ENCODE measurements at regions not wholly inside any gene's neighbourhood (a gene's known extent, or its start where the extent isn't known, plus 50 kb on each side); places are given as distances from the start of the nearest gene placed in this dataset.
A peak's percentile ranks its signal among the peaks of the same experiment; 100 is the strongest.
"Not testable (repeated sequence)": the region's sequence is repeated elsewhere in the genome, so short reads cannot be mapped to it uniquely, and the experiment has no call there.

DNA sequence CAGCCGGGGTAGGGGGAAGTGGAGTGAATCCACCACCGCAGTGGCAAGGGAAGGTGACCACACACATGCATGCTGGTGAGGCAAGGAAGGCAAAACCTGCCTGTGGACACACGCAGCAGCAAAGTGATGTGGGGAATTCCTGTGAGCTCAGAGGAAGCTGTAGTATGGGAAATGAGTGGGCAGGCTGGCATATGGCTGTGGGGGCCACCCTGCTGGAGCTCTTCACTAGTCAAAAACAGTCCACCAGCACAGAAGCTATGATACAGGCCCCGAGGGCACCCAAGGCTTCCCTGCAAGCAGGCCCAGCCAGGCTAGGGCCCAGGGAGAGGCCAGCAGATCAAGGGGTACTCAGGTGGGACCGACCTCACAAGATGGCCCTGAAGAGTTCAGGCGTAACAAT is 239.1 kb downstream of the CHM start:
- DNase-seq = no peak

GRCh38 chrX:85772391-85772790 is 275.0 kb downstream of the CHM start:
- not testable (repeated sequence) for DNase-seq

- no peak for DNase-seq
These were observed 281.7 kb downstream of the CHM start for GRCh38 chrX:85765651-85766050.

GRCh38 chrX:85723025-85723424 is 324.3 kb downstream of the CHM start:
- not testable (repeated sequence) for DNase-seq

- DNase-seq = not testable (repeated sequence)
These were observed 323.8 kb upstream of the POF1B start for GRCh38 chrX:85703233-85703632.

DNA sequence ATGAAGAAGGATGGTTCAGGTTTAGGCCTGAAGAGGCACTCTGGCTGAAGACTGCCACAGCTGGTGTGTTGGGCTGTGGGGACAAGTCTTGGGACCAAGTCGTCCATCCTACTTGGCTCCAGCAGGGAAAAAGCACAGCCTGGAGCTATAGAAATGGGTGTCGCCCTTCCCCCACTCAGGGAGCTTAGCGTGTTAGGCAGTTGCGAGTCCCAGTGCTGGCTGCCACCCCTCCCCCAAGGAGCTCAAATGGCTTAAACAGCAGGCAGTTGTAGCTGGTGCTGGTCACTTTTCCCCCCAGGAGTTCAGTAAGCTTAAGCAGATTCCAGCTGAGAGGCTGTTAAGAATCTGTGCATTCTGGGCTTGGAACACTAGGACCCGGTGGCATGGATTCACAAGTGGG is 319.5 kb upstream of the POF1B start:
- no peak for DNase-seq

- DNase-seq = no peak
These were observed 306.4 kb upstream of the POF1B start for GRCh38 chrX:85685843-85686242.

GRCh38 chrX:85666471-85666870 is 287.0 kb upstream of the POF1B start:
- no peak for DNase-seq

DNA sequence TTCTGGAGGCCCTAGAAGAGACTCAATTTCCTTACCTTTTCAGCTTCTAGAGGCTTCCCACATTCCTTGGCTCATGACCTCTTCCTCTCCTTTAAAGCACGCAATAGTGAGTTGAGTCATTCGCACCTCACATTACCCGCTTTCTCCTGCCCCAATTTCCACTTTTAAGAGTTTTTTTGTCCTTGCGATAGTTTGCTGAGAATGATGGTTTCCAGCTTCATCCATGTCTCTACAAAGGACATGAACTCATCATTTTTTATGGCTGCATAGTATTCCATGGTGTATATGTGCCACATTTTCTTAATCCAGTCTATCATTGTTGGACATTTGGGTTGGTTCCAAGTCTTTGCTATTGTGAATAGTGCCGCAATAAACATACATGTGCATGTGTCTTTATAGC is 284.5 kb upstream of the POF1B start:
- not testable (repeated sequence) for DNase-seq

DNA sequence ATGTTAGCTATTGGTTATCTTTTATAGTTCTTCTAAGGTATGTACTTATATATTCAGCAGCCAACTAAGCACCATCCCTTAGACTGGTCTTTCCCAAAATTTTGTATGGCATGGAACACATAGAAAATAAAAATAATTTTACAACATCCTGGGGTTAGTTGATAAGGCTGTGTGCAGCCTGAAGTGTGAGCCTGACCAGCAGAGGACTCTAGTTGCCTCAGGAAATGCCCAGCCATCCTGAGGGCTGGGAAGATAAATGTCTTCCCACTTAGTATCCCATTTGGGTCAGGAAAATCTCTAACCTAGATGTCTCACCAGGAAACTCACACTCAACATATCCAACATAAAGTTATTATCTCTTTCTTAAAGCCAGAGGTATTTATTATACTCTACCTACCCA is 251.4 kb upstream of the POF1B start:
- DNase-seq = no peak

GRCh38 chrX:85627363-85627762 is 247.9 kb upstream of the POF1B start:
- DNase-seq = no peak

DNA sequence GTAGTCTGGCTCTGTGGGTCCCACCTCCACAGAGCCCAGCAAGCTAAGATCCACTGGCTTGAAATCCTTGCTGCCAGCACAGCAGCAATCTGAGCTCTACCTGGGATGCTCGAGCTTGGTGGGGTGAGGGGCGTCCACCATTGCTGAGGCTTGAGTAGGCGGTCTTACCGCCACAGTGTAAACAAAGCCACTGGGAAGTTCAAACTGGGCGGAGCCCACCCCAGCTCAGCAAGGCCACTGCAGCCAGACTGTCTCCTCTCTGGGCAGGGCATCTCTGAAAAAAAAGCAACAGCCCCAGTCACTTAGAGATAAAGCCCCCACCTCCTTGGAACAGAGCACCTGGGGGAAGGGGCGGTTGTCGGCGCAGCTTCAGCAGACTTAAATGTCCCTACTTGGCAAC is 243.2 kb upstream of the POF1B start:
- DNase-seq = no peak

- no peak for DNase-seq
These were observed 241.0 kb upstream of the POF1B start for GRCh38 chrX:85620466-85620865.

GRCh38 chrX:85619962-85620361 is 240.5 kb upstream of the POF1B start:
- DNase-seq = no peak

DNA sequence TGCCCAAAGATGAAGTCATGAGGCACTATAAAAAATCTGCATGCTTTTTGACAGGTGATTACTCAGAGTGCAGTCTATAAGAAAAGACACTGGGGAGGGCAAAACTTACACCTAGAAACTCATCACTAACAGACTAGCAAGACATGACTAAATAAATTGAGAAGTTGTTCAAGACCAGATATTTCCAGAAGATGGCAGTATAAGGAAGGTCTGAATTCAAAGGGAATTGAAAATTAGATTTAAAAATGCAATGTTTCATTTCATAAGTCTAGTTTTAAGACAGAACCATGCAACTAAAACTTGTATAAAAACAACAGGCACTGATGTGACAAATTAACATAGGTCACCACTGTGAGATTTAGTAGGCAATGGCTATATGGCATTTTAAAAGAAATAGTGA is 232.5 kb upstream of the POF1B start:
- peak; percentile 0 for DNase-seq

- DNase-seq = no peak
These were observed 213.5 kb upstream of the POF1B start for GRCh38 chrX:85592980-85593379.

- no peak for DNase-seq
These were observed 212.1 kb upstream of the POF1B start for GRCh38 chrX:85591536-85591935.

DNA sequence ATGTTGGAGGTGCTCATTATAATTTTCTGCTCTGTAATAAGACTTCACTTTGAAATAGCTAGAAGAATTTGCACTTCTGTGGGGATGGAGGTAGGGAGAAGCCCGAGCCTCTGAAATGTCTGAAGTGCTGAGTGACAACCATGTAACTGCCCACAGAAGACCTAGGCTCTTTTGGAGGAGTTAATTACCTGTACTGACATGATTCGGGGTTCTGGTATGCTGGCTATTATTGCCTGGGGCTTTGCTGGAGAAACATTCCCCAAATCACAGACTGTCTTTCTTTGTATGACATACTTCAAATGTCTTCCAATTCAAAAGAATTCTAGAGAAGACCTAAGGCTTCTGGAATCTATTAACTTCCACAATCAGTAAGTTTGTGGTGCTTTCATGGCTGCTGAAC is 211.2 kb upstream of the POF1B start:
- DNase-seq = no peak

- no peak for DNase-seq
These were observed 194.3 kb upstream of the POF1B start for GRCh38 chrX:85573801-85574200.

DNA sequence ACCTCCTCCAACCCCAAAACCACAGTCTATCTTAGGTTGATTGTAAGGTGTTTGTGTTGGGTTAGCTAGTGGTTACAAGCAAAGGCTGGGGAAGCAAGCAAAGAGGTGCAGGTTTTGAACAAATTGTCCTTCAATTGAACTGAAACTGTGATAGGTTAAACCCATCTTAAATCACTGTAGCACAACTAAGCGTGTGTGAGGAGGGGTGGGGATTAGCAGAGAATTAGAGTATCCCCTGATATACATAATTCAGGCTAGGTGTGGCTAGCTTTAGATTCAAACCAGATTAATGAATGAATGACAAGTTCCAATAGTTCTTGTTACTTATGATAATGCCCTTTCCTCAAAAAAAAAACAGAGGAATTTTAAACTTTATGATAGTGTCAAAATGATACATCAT is 191.0 kb upstream of the POF1B start:
- DNase-seq = no peak

GRCh38 chrX:85569686-85570085 is 190.2 kb upstream of the POF1B start:
- DNase-seq = no peak

- DNase-seq = no peak
These were observed 189.6 kb upstream of the POF1B start for GRCh38 chrX:85569096-85569495.

GRCh38 chrX:85561231-85561630 is 181.8 kb upstream of the POF1B start:
- DNase-seq = no peak

DNA sequence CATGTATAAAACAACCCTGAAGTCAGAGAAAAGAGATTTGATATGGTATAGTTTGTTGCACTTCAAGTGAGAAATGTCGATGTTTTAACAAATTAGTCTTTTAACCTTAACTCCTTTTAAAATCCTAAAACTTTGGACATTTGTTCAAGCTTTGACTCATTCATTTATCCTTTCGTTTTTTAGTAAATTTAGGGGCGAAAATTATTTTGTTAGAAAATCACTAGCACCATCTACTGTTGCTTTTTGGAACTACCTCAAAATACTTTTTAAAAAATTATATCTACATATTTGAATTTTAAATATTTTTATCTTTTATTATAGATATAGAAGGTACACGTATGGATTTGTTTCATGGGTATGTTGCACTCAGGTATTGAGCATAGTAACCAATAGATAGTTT is 165.1 kb upstream of the POF1B start:
- peak; percentile 0 for DNase-seq

DNA sequence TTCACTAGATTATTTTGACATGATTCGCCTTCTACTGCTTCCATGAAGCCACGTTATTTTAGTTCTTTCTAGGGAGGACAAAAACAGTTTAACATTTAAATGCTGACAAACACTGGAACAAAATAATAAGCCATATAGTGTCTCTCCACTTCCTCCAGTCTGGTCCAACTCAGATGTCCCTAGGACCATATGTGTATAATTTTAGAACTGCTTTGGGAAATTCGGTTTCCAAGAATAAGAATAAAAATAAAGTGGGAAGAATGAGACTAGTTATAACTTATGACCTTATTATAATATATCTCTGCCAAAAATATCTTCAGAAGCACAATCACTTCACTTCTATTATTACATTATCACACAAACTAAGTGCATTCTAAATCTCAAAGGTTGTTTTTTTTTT is 164.4 kb upstream of the POF1B start:
- no peak for DNase-seq

DNA sequence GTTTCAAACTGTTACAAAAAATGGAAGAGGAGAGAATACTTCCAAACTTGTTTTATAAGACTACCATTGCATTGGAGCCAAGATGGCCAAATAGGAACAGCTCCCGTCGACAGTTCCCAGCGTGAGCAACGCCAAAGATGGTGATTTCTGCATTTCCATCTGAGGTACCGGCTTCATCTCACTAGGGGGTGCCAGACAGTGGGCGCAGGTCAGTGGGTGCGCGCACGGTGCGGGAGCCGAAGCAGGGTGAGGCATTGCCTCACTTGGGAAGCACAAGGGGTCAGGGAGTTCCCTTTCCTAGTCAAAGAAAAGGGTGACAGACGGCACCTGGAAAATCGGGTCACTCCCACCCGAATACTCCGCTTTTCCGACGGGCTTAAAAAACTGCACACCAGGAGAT is 149.7 kb upstream of the POF1B start:
- not testable (repeated sequence) for DNase-seq
